Fibroblast of the aortic adventitia (primary cell): ENCODE measurements at regions not wholly inside any gene's neighbourhood (a gene's known extent, or its start where the extent isn't known, plus 50 kb on each side); places are given as distances from the start of the nearest gene placed in this dataset.

Experiments
- DNase-seq: peaks from one replicate; pipeline ENCODE4 v3.0.0-alpha.2; 2010; ENCODE audit warnings: low read depth
- H3K4me3 ChIP-seq: 2 replicates; pipeline ENCODE4 v1.5.1; 2011; ENCODE audit warnings: low read depth, mild to moderate bottlenecking, control low read depth, low read length, moderate library complexity
- CTCF ChIP-seq: IDR thresholded peaks from 2 replicates; pipeline ENCODE4 v1.5.1; 2011; ENCODE audit warnings: mild to moderate bottlenecking, low read length, control low read depth, inconsistent platforms; ENCODE audit not compliant: insufficient read depth

GRCh38 chr1:228917755-228918154 is 182.5 kb downstream of the RHOU start:
- DNase-seq: no peak
- no peak for TF ChIP-seq CTCF
- H3K4me3 ChIP-seq: no peak overlapping the region

- TF ChIP-seq CTCF: no peak
- H3K4me3 ChIP-seq: no peak overlapping the region
- no peak for DNase-seq
Measured at GRCh38 chr1:228918335-228918734, 183.1 kb downstream of the RHOU start.

- H3K4me3 ChIP-seq: no peak overlapping the region
- TF ChIP-seq CTCF: no peak
- DNase-seq: no peak
Measured at GRCh38 chr1:228919914-228920313, 184.6 kb downstream of the RHOU start.

- TF ChIP-seq CTCF: no peak
- peak; percentile 63 for DNase-seq
Measured at GRCh38 chr1:228920831-228921230, 185.6 kb downstream of the RHOU start.

GRCh38 chr1:228921481-228921880 is 186.2 kb downstream of the RHOU start:
- DNase-seq: no peak
- no peak overlapping the region for H3K4me3 ChIP-seq
- no peak for TF ChIP-seq CTCF

More at GRCh38 chr1:228920831-228921230, 185.6 kb downstream of the RHOU start:
- H3K4me3 ChIP-seq: no peak overlapping the region

- no peak overlapping the region for H3K4me3 ChIP-seq
- DNase-seq: no peak
- TF ChIP-seq CTCF: no peak
Measured at GRCh38 chr1:228922722-228923376, 187.6 kb downstream of the RHOU start.
